ENCODE measurements at regions not wholly inside any gene's neighbourhood (a gene's known extent, or its start where the extent isn't known, plus 50 kb on each side); places are given as distances from the start of the nearest gene placed in this dataset.

DNA sequence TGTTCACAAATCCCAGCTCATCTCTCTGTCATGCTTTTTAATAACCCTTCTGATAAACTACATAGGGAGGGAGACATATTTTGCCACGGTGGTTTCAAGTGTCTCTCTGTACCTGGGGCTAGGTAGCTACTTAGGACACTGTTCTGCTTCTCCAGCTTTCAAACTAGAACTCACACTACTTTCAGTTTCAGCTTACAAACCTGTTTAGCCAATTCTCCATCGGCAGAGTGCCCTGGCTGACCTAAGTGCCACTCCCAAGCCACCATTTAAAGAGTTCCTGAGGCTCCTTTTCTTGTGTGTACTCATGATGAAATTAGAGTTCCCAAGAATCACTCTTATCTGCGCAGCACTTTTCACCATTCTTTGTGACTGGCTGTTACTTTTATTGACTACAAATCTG, 899.2 kb downstream of the FAT4 start:
- no peak for ATAC-seq

DNA sequence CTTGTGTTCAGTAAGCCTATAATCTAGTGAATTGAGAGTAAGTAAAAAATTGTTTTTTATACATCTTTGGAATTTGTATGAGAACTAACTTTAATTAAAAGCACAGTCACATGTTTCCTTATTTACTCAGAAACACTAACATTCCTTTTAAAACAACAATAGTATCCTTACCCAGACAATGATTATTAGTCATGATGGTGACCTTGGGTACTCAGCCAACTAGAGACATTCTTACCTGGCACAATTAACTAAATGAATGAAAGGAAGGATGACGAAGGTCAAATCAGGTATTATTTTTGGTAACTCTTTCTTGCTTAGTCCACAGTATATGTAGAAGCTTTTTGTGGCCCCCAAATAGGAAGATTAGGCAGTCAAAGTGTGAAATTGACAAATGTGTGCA, 901.0 kb downstream of the FAT4 start:
- no peak for ATAC-seq
- TF ChIP-seq PPARA (CRISPR knock-in tag; IDR thresholded peaks at IDR 0.05; ENCODE audit: borderline replicate concordance) (no peak), ZFP30 (CRISPR knock-in tag; IDR thresholded peaks at IDR 0.05) (no peak), TCF4 (CRISPR knock-in tag; IDR thresholded peaks at IDR 0.05; ENCODE audit: borderline replicate concordance) (no peak), ZFP3 (CRISPR knock-in tag; IDR thresholded peaks at IDR 0.05) (no peak), CSDC2 (CRISPR knock-in tag; IDR thresholded peaks at IDR 0.05) (no peak), ISL1 (CRISPR knock-in tag; IDR thresholded peaks at IDR 0.05) (no peak), OSR1 (CRISPR knock-in tag; IDR thresholded peaks at IDR 0.05) (no peak), BACH2 (CRISPR knock-in tag; IDR thresholded peaks at IDR 0.05; ENCODE audit: borderline replicate concordance) (no peak), RARB (CRISPR knock-in tag; IDR thresholded peaks at IDR 0.05) (no peak), ZNF565 (CRISPR knock-in tag; conservative IDR thresholded peaks at IDR 0.05; ENCODE audit: low read depth) (no peak)
- TF ChIP-seq, protein P1, sequence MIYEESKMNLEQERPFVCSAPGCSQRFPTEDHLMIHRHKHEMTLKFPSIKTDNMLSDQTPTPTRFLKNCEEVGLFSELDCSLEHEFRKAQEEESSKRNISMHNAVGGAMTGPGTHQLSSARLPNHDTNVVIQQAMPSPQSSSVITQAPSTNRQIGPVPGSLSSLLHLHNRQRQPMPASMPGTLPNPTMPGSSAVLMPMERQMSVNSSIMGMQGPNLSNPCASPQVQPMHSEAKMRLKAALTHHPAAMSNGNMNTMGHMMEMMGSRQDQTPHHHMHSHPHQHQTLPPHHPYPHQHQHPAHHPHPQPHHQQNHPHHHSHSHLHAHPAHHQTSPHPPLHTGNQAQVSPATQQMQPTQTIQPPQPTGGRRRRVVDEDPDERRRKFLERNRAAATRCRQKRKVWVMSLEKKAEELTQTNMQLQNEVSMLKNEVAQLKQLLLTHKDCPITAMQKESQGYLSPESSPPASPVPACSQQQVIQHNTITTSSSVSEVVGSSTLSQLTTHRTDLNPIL (CRISPR knock-in tag; IDR thresholded peaks at IDR 0.05; ENCODE audit: low read depth) = no peak
- TF ChIP-seq, protein P2, sequence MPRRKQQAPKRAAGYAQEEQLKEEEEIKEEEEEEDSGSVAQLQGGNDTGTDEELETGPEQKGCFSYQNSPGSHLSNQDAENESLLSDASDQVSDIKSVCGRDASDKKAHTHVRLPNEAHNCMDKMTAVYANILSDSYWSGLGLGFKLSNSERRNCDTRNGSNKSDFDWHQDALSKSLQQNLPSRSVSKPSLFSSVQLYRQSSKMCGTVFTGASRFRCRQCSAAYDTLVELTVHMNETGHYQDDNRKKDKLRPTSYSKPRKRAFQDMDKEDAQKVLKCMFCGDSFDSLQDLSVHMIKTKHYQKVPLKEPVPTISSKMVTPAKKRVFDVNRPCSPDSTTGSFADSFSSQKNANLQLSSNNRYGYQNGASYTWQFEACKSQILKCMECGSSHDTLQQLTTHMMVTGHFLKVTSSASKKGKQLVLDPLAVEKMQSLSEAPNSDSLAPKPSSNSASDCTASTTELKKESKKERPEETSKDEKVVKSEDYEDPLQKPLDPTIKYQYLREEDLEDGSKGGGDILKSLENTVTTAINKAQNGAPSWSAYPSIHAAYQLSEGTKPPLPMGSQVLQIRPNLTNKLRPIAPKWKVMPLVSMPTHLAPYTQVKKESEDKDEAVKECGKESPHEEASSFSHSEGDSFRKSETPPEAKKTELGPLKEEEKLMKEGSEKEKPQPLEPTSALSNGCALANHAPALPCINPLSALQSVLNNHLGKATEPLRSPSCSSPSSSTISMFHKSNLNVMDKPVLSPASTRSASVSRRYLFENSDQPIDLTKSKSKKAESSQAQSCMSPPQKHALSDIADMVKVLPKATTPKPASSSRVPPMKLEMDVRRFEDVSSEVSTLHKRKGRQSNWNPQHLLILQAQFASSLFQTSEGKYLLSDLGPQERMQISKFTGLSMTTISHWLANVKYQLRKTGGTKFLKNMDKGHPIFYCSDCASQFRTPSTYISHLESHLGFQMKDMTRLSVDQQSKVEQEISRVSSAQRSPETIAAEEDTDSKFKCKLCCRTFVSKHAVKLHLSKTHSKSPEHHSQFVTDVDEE (CRISPR knock-in tag; IDR thresholded peaks at IDR 0.05) = no peak
- TF ChIP-seq, protein P3, sequence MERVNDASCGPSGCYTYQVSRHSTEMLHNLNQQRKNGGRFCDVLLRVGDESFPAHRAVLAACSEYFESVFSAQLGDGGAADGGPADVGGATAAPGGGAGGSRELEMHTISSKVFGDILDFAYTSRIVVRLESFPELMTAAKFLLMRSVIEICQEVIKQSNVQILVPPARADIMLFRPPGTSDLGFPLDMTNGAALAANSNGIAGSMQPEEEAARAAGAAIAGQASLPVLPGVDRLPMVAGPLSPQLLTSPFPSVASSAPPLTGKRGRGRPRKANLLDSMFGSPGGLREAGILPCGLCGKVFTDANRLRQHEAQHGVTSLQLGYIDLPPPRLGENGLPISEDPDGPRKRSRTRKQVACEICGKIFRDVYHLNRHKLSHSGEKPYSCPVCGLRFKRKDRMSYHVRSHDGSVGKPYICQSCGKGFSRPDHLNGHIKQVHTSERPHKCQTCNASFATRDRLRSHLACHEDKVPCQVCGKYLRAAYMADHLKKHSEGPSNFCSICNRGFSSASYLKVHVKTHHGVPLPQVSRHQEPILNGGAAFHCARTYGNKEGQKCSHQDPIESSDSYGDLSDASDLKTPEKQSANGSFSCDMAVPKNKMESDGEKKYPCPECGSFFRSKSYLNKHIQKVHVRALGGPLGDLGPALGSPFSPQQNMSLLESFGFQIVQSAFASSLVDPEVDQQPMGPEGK (CRISPR knock-in tag; IDR thresholded peaks at IDR 0.05; ENCODE audit: borderline replicate concordance) = no peak

More for the DNA sequence above, 899.2 kb downstream of the FAT4 start:
- TF ChIP-seq PPARA (CRISPR knock-in tag; IDR thresholded peaks at IDR 0.05; ENCODE audit: borderline replicate concordance) (no peak), ARNTL (CRISPR knock-in tag; IDR thresholded peaks at IDR 0.05; ENCODE audit: borderline replicate concordance, low read depth) (no peak), ZFP3 (CRISPR knock-in tag; IDR thresholded peaks at IDR 0.05) (no peak), ESRRG (CRISPR knock-in tag; IDR thresholded peaks at IDR 0.05) (no peak)

DNA sequence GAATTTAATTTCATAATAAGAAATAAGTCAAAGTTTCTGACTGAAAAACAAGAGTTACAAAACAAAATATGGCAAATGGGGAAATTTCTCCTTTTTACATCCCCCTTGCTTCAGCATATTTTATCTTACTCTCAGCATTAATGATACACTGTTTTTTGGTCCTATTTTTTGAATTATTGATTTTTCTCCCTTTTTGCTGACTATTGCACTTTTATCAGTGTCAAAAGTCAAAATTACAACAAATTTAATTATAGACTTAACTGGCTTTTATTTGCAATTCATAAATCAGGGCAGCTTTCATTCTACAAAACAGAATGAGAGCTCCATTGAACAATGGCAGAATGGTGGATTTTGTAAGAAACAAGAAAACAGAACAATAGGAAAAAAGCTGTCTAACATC, 901.9 kb downstream of the FAT4 start:
- ATAC-seq = no peak
- TF ChIP-seq ZNF70 (CRISPR knock-in tag; IDR thresholded peaks at IDR 0.05) (no peak), ZC3H10 (CRISPR knock-in tag; IDR thresholded peaks at IDR 0.05) (no peak), ZNF565 (CRISPR knock-in tag; conservative IDR thresholded peaks at IDR 0.05; ENCODE audit: low read depth) (no peak)
- TF ChIP-seq, protein P4, sequence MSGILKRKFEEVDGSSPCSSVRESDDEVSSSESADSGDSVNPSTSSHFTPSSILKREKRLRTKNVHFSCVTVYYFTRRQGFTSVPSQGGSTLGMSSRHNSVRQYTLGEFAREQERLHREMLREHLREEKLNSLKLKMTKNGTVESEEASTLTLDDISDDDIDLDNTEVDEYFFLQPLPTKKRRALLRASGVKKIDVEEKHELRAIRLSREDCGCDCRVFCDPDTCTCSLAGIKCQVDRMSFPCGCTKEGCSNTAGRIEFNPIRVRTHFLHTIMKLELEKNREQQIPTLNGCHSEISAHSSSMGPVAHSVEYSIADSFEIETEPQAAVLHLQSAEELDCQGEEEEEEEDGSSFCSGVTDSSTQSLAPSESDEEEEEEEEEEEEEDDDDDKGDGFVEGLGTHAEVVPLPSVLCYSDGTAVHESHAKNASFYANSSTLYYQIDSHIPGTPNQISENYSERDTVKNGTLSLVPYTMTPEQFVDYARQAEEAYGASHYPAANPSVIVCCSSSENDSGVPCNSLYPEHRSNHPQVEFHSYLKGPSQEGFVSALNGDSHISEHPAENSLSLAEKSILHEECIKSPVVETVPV (CRISPR knock-in tag; IDR thresholded peaks at IDR 0.05) = no peak

DNA sequence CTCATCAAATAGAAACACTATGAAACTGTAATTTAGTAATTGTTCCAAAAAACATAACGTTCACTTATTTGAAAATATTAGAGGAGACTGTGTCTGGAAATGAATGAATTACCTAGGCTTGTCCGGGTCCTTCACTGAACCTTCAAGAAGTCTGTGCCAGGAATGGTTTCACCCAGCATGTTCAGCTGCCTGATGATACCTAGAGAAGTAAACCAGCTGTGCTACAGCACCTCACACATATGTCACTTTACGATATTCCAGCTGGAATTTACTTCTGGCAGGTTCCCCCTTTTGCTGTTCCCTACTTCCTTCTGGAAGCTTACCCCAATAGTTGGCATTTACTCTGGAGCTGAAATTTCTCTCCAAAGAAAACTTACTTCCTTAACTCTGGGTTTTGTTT, 906.5 kb downstream of the FAT4 start:
- ATAC-seq = no peak
- TF ChIP-seq ZNF8 (CRISPR knock-in tag; IDR thresholded peaks at IDR 0.05) = no peak
- no peak for TF ChIP-seq TCF4 (CRISPR knock-in tag; IDR thresholded peaks at IDR 0.05; ENCODE audit: borderline replicate concordance)
- no peak for TF ChIP-seq ZFP30 (CRISPR knock-in tag; IDR thresholded peaks at IDR 0.05)
- TF ChIP-seq TOX (CRISPR knock-in tag; IDR thresholded peaks at IDR 0.05; ENCODE audit: borderline replicate concordance) = no peak
- TF ChIP-seq ISL1 (CRISPR knock-in tag; IDR thresholded peaks at IDR 0.05) = no peak
- TF ChIP-seq, protein P1 (CRISPR knock-in tag; IDR thresholded peaks at IDR 0.05; ENCODE audit: low read depth) = no peak
- TF ChIP-seq ZC3H10 (CRISPR knock-in tag; IDR thresholded peaks at IDR 0.05) = no peak
- no peak for TF ChIP-seq OSR1 (CRISPR knock-in tag; IDR thresholded peaks at IDR 0.05)
- TF ChIP-seq ZNF565 (CRISPR knock-in tag; conservative IDR thresholded peaks at IDR 0.05; ENCODE audit: low read depth) = no peak
- TF ChIP-seq, protein P5, sequence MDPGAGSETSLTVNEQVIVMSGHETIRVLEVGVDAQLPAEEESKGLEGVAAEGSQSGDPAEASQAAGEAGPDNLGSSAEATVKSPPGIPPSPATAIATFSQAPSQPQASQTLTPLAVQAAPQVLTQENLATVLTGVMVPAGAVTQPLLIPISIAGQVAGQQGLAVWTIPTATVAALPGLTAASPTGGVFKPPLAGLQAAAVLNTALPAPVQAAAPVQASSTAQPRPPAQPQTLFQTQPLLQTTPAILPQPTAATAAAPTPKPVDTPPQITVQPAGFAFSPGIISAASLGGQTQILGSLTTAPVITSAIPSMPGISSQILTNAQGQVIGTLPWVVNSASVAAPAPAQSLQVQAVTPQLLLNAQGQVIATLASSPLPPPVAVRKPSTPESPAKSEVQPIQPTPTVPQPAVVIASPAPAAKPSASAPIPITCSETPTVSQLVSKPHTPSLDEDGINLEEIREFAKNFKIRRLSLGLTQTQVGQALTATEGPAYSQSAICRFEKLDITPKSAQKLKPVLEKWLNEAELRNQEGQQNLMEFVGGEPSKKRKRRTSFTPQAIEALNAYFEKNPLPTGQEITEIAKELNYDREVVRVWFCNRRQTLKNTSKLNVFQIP (CRISPR knock-in tag; IDR thresholded peaks at IDR 0.05; ENCODE audit: borderline replicate concordance, low read depth) = no peak
- TF ChIP-seq PPARA (CRISPR knock-in tag; IDR thresholded peaks at IDR 0.05; ENCODE audit: borderline replicate concordance) = no peak
